GM12865 (cell line): ENCODE measurements at regions not wholly inside any gene's neighbourhood (a gene's known extent, or its start where the extent isn't known, plus 50 kb on each side); places are given as distances from the start of the nearest gene placed in this dataset.

ENCODE experiments used
- DNase-seq: peaks from one replicate; pipeline ENCODE4 v3.0.0; 2010; ENCODE audit warnings: low read depth
- H3K4me3 ChIP-seq: 2 replicates; pipeline ENCODE4 v1.5.1; 2011; ENCODE audit warnings: mild to moderate bottlenecking, low read depth, low read length, control low read depth
- TF ChIP-seq, protein P1 (sequence below): IDR thresholded peaks from 2 replicates; pipeline ENCODE4 v1.5.1; 2011; ENCODE audit warnings: low read length, control low read depth, low read depth, inconsistent platforms; ENCODE audit not compliant: insufficient read depth; ENCODE audit errors: missing control alignments

- no peak for DNase-seq
- TF ChIP-seq, protein P1, sequence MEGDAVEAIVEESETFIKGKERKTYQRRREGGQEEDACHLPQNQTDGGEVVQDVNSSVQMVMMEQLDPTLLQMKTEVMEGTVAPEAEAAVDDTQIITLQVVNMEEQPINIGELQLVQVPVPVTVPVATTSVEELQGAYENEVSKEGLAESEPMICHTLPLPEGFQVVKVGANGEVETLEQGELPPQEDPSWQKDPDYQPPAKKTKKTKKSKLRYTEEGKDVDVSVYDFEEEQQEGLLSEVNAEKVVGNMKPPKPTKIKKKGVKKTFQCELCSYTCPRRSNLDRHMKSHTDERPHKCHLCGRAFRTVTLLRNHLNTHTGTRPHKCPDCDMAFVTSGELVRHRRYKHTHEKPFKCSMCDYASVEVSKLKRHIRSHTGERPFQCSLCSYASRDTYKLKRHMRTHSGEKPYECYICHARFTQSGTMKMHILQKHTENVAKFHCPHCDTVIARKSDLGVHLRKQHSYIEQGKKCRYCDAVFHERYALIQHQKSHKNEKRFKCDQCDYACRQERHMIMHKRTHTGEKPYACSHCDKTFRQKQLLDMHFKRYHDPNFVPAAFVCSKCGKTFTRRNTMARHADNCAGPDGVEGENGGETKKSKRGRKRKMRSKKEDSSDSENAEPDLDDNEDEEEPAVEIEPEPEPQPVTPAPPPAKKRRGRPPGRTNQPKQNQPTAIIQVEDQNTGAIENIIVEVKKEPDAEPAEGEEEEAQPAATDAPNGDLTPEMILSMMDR, result no peak
- no peak overlapping the region for H3K4me3 ChIP-seq
These were observed 1034.6 kb upstream of the C9orf72 start for GRCh38 chr9:28607843-28608242.

DNA sequence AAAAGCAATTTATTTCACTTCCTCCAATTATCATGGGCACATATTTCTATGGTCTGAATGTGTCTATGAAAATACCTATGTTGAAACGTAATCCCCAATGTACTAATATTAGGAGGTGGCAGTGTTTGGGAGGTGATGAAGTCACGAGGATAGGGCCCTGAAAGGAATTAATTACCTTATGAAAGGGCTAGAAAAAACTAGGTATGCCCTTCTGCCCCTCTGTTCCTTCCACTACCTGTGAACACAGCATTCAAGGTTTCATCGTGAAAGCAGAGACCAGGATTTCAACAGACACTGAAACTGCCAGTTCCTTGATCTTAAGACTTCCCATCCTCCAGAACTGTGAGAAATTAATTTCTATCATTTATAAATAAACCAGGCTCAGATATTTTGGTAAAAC is 1037.1 kb upstream of the C9orf72 start:
- H3K4me3 ChIP-seq, result no peak overlapping the region
- TF ChIP-seq, protein P1, result no peak
- DNase-seq, result no peak

DNA sequence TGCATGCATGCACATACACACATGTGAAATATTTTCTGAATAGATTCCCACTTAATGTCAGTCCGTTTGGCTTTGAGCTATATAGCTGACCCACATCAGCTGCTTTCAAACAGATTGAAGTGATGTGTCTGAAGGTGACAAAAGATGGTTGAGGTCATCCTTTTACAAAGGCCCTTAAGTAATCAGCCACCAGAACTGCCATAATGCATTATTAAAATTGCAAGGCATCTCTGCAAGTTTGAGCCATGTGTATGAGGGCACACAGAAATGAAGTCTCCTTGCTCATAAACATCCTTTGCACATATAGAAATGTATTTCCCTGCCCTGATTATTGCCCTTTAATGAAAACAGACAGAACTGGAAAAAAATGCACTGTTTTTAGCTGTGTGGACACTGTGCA is 1043.0 kb upstream of the C9orf72 start:
- no peak overlapping the region for H3K4me3 ChIP-seq

DNA sequence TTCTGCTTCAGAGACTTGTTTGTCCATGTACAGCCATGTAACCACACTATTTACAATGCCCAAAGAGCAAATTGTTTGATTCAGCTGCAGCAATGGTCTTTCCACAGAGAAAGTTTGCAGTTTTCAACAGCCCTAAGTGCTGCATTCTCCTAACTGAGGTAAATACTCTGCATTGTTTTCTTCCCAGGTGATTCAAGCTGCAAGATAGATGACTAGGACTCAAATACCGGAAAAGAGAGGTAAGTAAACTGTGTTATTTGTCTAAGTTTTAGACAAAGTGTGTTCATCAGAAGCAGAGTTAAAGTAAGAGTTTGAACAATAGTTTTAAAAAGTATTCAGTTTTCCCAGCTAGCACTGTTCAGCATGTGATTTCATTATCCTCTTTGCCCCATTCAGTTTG is 1046.7 kb upstream of the C9orf72 start:
- DNase-seq, result no peak
- TF ChIP-seq, protein P1, result no peak
- H3K4me3 ChIP-seq, result no peak overlapping the region

More for the DNA sequence above, 1043.0 kb upstream of the C9orf72 start:
- DNase-seq, result no peak
- TF ChIP-seq, protein P1, result no peak

GRCh38 chr9:28620661-28621060 is 1047.4 kb upstream of the C9orf72 start:
- no peak for DNase-seq
- TF ChIP-seq, protein P1, result no peak
- H3K4me3 ChIP-seq, result no peak overlapping the region

DNA sequence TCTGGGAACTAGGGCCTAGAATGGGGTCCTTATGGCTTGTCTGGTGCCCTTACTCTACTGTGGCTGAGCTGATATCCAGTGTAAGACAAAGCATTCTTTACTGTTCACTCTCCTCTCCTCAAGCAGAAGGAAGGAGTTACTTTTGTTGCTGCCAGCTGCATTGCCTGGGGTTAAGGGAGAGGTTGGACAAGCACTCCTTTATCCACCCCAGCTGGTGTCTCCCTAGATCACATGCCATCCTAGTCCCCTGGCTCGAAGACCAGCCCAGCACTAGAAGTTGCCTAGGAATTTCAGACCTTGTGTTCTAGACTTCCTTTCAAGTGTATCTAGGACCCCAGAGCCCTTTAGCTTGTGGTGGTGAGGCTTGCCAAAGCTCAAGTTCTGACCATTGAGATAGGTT is 1051.5 kb upstream of the C9orf72 start:
- TF ChIP-seq, protein P1, result no peak
- no peak overlapping the region for H3K4me3 ChIP-seq
- DNase-seq, result no peak

- TF ChIP-seq, protein P1, result no peak
These were observed 1054.8 kb upstream of the C9orf72 start for GRCh38 chr9:28628031-28628430.

More at GRCh38 chr9:28628031-28628430, 1054.8 kb upstream of the C9orf72 start:
- H3K4me3 ChIP-seq, result no peak overlapping the region
- DNase-seq, result no peak
